ENCODE measurements at regions not wholly inside any gene's neighbourhood (a gene's known extent, or its start where the extent isn't known, plus 50 kb on each side); places are given as distances from the start of the nearest gene placed in this dataset.
A peak's percentile ranks its signal among the peaks of the same experiment; 100 is the strongest.
"Not testable (repeated sequence)": the region's sequence is repeated elsewhere in the genome, so short reads cannot be mapped to it uniquely, and the experiment has no call there.

DNA sequence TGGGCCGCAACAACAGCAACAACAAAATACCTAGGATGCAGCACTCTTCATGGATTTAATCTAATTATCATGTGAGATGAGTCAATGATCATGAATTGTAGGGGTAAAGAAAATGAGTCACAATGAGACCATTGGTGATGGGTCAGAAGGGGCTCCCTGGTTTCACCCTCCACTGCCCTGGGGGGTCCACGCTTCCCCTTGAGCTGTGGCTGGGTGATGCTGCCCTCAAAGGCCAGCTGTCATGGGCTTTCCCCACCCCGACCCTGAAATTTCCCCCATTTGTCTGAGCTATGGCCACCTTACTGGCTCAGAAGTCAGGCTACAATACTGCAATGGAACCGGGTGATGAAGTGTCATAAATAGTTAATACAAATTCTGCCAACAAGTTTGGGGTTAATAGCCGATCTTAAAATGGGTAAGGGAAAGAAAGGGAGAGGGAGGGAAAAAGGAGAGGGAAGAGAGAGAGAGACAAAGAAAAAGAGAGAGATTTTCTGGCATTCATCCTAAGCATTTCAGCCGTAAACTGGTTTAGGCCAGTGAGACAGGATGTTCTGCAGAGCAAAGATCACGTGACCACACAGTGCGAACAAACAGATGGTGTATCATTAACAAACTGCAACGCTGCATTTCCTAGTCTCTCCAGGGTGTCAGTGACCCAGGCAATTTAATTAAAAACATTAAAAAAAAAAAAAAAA is 143.4 kb upstream of the ERRFI1 start:
- peak; percentile 97 for DNase-seq (ENCODE audit: low spot score)

DNA sequence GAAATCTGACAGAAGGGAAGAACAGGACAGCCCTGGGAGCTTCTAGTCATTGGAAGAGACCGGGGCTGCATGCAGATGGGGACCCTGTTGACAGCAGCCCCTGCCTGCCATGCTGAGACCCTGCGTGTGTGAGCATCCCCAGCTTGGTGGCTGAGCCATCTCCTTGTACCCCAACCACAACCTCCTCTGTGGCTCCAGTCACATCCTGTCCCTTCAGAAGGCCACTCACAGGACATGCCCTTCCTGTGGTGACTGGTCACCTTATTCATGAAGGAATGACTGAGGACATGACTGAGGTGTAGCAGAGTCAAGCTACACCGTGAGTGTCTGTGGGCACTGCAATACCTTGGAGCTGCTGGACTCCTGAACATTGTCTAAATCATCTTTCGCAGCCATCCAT is 141.8 kb upstream of the ERRFI1 start:
- no peak for DNase-seq (ENCODE audit: low spot score)

DNA sequence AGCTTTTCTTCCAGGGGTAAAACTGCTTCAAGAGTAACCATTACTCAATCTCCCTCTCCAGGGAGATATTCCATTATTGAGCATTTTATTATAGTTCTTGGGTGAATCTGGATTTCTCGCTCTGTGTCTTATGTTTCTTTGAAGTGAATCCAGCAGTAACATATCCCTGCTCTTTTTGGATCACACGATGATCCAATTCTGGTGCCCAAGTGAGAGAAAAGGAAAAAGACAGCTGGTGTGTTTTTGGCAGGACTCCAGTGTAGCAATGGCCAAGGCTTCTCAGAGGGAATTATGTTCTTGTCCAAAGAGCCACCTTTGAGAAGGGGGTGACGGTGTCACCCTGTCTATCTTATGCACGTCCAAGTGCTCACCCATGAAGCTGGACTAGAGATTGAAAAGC is 140.3 kb upstream of the ERRFI1 start:
- DNase-seq (ENCODE audit: low spot score): peak; percentile 92

DNA sequence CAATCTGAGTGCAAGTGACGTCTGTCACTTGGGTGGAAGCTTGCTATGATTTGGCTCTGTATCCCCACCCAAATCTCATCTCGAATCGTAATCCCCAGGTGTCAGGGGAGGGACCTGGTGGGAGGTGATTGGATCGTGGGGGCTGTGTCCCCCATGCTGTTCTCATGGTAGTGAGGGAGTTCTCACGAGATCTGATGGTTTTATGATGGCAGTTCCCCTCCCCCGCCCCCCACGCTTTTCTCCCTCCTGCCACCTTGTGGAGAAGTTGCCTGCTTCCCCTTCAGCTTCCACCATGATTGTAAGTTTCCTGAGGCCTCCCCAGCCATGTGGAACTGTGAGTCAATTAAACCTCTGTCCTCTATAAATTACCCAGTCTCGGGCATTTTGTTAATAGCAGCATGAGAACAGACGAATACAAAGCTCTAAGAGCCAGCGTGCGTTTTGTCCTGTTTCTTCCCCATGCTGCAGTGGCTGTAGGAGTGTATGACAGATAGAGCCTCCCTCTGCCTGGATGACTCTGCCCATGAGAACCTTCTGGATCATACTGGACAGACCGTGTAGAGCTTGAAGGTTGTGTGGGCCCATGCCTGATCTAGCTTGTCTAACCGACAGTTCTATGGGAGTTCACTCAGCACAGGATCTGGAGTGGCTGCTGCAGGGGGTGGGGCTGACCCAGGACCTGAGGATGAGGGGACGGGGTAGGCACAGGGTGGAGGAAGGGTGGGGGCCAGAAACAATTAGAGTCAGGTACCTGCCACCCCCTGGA is 139.7 kb upstream of the ERRFI1 start:
- peak; percentile 52 for DNase-seq (ENCODE audit: low spot score)

DNA sequence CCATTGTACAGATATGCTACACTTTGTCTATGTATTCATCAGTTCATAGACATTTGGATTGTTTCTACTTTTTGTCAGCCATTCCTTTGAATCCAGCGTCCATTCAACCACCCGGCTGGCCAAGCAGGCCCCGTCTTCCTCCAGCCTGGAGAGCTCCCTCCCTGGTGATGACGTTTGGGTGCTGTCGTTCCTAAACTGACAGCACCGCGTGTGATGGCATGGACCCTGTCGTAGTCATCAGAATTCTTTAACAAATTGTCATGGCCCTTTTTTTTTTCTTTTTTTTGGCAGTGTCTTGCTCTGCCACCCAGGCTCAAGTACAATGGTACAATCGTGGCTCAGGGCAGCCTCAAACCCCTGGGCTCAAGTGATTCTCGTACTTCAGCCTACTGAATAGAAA is 138.6 kb upstream of the ERRFI1 start:
- no peak for DNase-seq (ENCODE audit: low spot score)

DNA sequence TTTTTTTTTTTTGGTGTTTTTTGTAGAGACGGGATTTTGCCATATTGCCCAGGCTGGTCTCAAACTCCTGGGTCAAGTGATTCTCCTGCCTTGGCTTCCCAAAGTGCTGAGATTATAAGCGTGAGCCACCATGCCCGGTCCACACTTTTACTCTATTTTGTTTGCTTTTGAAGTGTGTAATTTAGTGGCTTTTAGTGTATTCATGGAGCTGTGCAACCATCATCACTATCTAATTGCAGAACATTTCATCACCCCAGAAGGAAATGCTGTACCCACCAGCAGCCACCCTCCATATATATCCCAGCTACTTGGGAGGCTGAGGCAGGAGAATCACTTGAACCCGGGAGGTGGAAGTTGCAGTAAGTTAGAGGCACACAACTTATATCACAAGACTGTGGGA is 136.9 kb upstream of the ERRFI1 start:
- no peak for DNase-seq (ENCODE audit: low spot score)

GRCh38 chr1:8162168-8162567 is 136.1 kb upstream of the ERRFI1 start:
- peak; percentile 98 for DNase-seq (ENCODE audit: low spot score)

- DNase-seq (ENCODE audit: low spot score): no peak
Observed at GRCh38 chr1:8161546-8162105, 135.5 kb upstream of the ERRFI1 start.

DNA sequence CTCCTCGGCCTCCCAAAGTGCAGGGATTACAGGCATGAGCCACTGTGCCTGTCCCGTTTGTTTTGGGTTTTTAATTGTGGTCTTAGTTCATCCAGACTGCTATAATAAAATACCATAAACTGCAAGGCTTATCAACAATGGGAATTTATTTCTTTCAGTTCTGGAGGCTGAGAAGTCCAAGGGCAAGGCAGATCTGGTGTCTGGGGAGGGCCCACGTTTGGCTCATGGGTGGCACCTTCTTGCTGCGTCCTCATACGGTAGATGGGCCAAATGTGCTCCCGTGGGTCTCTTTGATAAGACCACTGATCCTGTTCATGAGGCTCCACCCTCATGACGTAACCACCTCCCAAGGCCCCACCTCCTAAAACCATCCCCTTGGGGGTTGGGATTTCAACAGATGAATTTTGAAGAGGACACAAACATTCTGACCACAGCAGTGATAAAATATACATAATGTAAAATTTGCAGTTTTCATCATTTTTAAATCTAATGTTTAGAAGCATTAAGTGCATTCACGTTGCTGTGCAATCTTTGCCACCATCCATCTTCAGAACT is 133.4 kb upstream of the ERRFI1 start:
- DNase-seq (ENCODE audit: low spot score): no peak

DNA sequence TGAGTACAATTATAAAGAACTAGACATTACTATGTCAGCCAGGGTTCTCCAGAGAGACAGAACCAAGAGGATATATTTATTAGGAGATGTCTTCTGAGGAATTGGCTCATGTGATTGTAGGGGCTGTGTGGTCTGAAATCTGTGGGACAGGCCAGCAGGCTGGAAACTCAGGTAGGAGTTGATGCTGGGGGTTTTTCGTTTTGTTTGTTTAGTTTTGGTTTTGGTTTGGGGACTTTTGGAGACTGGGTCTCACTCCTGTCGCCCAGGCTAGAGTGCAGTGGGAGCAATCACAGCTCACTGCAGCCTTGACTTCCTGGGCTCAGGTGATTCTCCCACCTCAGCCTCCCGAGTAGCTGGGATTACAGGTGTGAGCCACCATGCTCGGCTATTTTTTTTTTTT is 132.9 kb upstream of the ERRFI1 start:
- DNase-seq (ENCODE audit: low spot score): no peak

GRCh38 chr1:8157765-8158164 is 131.7 kb upstream of the ERRFI1 start:
- no peak for DNase-seq (ENCODE audit: low spot score)

- no peak for DNase-seq (ENCODE audit: low spot score)
Observed at GRCh38 chr1:8155528-8156186, 129.5 kb upstream of the ERRFI1 start.

DNA sequence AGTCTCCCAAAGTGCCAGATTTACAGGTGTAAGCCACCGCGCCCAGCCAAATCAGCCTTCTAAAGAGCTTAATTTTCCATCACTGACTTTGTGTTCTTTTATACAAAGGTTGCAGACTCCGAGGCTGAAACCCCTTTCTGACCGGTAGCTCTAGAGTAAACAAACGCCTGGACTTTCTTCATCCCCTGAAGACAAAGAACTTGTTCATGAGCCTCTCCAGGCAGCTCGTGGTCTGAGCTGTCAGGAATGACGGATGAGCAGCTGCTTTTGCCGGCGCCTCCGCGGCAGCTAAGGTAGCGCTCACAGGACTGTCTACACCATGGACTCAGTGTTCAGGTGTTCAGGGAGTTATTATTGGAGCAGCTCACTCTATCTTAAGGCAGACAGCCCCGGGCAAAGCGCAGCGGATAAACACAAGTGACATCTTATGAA is 128.5 kb upstream of the ERRFI1 start:
- no peak for DNase-seq (ENCODE audit: low spot score)

GRCh38 chr1:8153961-8154360 is 127.9 kb upstream of the ERRFI1 start:
- no peak for DNase-seq (ENCODE audit: low spot score)

DNA sequence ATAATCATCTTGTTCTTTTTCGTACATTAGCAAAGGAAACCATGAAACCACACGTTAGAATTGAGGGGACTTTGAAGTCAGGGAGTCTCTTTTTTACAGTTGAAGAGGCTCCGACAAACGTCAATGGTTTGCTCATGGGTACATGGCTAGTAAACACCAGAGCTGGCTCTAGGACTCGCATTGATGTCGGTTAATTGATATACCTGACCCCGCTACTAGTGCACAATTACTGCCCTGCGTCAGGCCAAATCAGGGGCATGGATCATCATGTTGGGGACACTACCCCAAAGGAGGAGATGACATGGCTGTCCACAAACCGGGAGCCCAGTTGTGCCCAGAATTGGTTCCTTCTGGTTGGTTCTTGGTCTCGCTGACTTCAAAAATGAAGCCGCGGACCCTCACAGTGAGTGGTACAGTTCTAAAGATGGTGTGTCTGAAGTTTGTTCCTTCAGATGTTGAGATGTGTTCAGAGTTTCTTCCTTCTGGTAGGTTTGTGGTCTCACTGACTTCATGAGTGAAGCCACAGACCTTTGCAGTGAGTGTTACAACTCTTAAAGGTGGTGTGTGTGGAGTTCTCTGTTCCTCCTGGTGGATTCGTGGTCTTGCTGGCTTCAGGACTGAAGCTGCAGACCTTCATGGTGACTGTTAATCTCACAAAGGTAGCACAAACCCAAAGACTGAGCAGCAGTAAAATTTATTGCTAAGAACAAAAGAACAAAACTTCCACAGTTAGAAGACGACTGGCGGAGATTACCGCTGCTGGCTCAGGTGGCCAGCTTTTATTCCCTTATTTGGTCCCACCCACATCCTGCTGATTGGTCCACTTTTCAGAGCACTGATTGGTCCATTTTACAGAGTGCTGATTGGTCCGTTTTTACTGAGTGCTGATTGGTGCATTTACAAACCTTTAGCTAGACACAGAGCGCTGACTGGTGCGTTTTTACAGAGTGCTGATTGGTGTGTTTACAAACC is 126.9 kb upstream of the ERRFI1 start:
- no peak for DNase-seq (ENCODE audit: low spot score)

DNA sequence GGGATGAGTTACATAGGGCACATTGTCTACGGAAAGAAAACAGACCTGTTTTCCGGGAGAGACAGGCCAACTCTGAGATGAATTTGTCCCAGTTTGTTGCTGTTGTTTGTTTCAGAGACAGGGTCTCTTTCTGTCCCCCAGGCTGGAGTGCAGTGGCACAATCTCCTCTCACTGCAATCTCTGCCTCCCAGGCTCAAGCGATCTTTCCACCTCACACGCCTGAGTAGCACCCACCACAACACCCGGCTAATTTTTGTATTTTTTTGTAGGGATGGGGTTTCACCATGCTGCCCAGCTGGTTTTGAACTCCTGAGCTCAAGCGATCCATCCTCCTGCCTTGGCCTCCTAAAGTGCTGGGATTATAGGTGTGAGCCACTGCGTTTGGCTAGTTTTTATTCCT is 125.5 kb upstream of the ERRFI1 start:
- no peak for DNase-seq (ENCODE audit: low spot score)

- DNase-seq (ENCODE audit: low spot score): not testable (repeated sequence)
Observed at GRCh38 chr1:8149756-8150155, 123.6 kb upstream of the ERRFI1 start.

GRCh38 chr1:8147956-8148355 is 121.8 kb upstream of the ERRFI1 start:
- no peak for DNase-seq (ENCODE audit: low spot score)

- no peak for DNase-seq (ENCODE audit: low spot score)
Observed at GRCh38 chr1:8146257-8146855, 120.2 kb upstream of the ERRFI1 start.

DNA sequence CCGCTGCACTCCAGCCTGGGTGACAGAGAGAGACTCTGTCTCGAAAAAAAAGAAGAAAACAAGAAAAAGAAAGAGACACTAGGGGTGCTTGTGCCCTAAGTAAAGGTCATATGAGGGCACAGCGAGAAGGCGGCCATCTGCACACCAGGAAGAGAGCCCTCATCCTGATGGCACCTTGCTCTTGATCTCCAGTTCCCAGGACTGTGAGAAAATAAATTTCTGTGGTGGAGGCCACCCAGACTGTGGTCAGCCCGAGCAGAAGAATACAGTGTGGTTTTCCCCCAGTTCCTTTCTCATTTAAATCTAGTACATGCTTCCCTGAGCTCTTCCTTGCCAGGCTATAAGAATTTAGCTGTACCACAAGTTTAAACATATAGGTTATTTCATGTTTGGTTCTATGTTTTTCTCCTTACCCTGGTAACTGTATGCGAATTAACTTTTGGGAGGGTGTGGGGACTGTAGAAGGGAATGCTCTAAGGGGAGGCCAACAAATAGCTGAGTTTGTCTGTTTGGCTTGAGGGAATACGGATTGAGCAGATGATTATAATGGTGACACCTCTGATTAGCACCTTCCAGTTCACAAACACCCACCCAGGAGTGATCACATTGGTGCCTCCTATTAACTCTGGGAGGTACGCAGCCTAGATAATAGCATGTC is 119.6 kb upstream of the ERRFI1 start:
- no peak for DNase-seq (ENCODE audit: low spot score)

All from cerebellar cortex (tissue), 1 donor.